ENCODE measurements at regions not wholly inside any gene's neighbourhood (a gene's known extent, or its start where the extent isn't known, plus 50 kb on each side); places are given as distances from the start of the nearest gene placed in this dataset.

DNA sequence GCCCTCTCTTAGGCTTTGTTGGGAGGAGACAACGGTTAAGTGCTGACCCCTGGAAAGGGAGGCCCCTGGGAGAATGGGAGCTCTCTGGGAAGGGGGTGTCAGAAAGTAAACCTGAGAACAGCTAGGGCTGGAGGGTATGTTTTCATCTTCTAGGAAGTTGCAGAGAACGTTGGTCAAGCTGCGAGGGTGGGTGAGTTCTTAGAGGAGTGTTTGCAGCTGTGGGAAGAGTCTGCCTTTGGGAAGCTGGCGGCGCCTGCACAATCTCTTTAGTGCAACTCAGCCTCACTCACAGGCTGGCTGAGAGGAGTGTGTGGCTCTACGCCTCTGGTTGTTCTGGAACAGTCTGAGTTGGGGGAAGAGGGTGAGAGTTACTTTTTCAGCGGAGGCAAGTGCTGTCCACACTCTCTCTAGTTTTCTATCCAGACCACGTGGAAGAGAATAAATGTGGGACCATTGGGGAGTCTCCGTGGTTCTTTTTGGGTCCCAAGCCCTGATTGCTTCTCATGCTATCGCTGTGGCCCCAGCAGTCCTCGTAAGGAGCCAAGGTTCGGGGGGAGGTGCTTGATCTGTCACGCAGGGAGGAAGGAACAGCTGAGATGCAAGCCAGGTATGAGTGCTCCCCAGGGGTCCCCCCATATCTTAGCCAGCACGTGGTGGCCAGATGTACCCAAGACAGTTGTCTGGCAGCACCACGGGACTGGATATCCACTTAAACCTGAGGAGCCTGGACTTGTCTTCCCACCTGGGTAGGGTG, 237.2 kb downstream of the BUB3 start:
- no peak for TF ChIP-seq HNRNPLL (IDR thresholded peaks at IDR 0.05; ENCODE audit: low read depth, low read length, poor library complexity, severe bottlenecking)
- TF ChIP-seq POLR2A (conservative IDR thresholded peaks at IDR 0.05), result no peak
- TF ChIP-seq ZNF609 (CRISPR knock-in tag; IDR thresholded peaks at IDR 0.05; ENCODE audit: borderline replicate concordance), result no peak
- no peak for TF ChIP-seq SNAPC5 (CRISPR knock-in tag; IDR thresholded peaks at IDR 0.05)
- no peak for TF ChIP-seq ZFP36 (IDR thresholded peaks at IDR 0.05; ENCODE audit: low read depth, low read length, partially characterized antibody)
- TF ChIP-seq, protein P1, sequence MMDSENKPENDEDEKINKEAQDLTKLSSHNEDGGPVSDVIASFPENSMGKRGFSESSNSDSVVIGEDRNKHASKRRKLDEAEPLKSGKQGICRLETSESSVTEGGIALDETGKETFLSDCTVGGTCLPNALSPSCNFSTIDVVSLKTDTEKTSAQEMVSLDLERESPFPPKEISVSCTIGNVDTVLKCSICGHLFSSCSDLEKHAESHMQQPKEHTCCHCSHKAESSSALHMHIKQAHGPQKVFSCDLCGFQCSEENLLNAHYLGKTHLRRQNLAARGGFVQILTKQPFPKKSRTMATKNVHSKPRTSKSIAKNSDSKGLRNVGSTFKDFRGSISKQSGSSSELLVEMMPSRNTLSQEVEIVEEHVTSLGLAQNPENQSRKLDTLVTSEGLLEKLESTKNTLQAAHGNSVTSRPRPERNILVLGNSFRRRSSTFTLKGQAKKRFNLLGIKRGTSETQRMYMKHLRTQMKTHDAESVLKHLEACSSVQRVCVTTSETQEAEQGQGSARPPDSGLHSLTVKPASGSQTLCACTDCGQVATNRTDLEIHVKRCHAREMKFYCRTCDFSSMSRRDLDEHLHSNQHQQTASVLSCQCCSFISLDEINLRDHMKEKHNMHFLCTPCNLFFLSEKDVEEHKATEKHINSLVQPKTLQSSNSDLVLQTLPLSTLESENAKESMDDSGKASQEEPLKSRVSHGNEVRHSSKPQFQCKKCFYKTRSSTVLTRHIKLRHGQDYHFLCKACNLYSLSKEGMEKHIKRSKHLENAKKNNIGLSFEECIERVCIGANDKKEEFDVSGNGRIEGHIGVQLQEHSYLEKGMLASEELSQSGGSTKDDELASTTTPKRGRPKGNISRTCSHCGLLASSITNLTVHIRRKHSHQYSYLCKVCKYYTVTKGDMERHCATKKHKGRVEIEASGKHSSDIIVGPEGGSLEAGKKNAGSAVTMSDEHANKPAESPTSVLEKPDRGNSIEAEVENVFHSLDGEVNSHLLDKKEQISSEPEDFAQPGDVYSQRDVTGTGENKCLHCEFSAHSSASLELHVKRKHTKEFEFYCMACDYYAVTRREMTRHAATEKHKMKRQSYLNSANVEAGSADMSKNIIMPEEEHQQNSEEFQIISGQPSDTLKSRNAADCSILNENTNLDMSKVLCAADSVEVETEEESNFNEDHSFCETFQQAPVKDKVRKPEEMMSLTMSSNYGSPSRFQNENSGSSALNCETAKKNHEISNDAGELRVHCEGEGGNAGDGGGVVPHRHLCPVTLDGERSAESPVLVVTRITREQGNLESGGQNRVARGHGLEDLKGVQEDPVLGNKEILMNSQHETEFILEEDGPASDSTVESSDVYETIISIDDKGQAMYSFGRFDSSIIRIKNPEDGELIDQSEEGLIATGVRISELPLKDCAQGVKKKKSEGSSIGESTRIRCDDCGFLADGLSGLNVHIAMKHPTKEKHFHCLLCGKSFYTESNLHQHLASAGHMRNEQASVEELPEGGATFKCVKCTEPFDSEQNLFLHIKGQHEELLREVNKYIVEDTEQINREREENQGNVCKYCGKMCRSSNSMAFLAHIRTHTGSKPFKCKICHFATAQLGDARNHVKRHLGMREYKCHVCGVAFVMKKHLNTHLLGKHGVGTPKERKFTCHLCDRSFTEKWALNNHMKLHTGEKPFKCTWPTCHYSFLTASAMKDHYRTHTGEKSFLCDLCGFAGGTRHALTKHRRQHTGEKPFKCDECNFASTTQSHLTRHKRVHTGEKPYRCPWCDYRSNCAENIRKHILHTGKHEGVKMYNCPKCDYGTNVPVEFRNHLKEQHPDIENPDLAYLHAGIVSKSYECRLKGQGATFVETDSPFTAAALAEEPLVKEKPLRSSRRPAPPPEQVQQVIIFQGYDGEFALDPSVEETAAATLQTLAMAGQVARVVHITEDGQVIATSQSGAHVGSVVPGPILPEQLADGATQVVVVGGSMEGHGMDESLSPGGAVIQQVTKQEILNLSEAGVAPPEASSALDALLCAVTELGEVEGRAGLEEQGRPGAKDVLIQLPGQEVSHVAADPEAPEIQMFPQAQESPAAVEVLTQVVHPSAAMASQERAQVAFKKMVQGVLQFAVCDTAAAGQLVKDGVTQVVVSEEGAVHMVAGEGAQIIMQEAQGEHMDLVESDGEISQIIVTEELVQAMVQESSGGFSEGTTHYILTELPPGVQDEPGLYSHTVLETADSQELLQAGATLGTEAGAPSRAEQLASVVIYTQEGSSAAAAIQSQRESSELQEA (IDR thresholded peaks at IDR 0.05; ENCODE audit: low read depth), result no peak
- TF ChIP-seq SIN3B (IDR thresholded peaks at IDR 0.05; ENCODE audit: low read depth), result no peak
- TF ChIP-seq CREBBP (IDR thresholded peaks at IDR 0.05; ENCODE audit: low read depth, low read length), result no peak
- no peak for TF ChIP-seq ZFX (CRISPR knock-in tag; IDR thresholded peaks at IDR 0.05)
